KMS-11 (cell line): ENCODE measurements at regions not wholly inside any gene's neighbourhood (a gene's known extent, or its start where the extent isn't known, plus 50 kb on each side); places are given as distances from the start of the nearest gene placed in this dataset.

Source experiments
- H2AFZ ChIP-seq: fragments of 200-600 bp; sonication (generic); 2 replicates; pipeline ENCODE4 v1.6.1; 2016; ENCODE audit warnings: antibody characterized with exemption, mixed run types, low read depth
- H3K27ac ChIP-seq: fragments of 200-600 bp; sonication (generic); 2 replicates; pipeline ENCODE4 v1.6.1; 2016; ENCODE audit warnings: mild to moderate bottlenecking, mixed run types
- H3K27me3 ChIP-seq: fragments of 200-600 bp; sonication (generic); 2 replicates; pipeline ENCODE4 v1.6.1; 2017; ENCODE audit warnings: mild to moderate bottlenecking, low read depth, mixed run types, moderate library complexity; ENCODE audit not compliant: insufficient read depth
- H3K36me3 ChIP-seq: fragments of 200-600 bp; sonication (generic); 2 replicates; pipeline ENCODE4 v1.6.1; 2017; ENCODE audit warnings: mild to moderate bottlenecking, mixed run types; ENCODE audit not compliant: insufficient read depth
- H3K4me1 ChIP-seq: fragments of 200-600 bp; sonication (generic); 2 replicates; pipeline ENCODE4 v1.6.1; 2016; ENCODE audit warnings: mild to moderate bottlenecking, low read depth, mixed run types; ENCODE audit not compliant: poor library complexity, severe bottlenecking
- H3K4me2 ChIP-seq: fragments of 200-600 bp; sonication (generic); 2 replicates; pipeline ENCODE4 v1.7.0; 2016; ENCODE audit warnings: mild to moderate bottlenecking, mixed run types
- H3K4me3 ChIP-seq: fragments of 200-600 bp; sonication (generic); IDR thresholded peaks from 2 replicates; pipeline ENCODE4 v1.6.1; 2017; ENCODE audit warnings: low read depth, low read length, mixed read lengths; ENCODE audit not compliant: insufficient read depth
- H3K79me2 ChIP-seq: fragments of 200-600 bp; sonication (generic); 2 replicates; pipeline ENCODE4 v1.6.1; 2016; ENCODE audit warnings: low read depth, mixed run types; ENCODE audit not compliant: insufficient read depth
- H3K9ac ChIP-seq: fragments of 200-600 bp; sonication (generic); 2 replicates; pipeline ENCODE4 v1.6.1; 2016; ENCODE audit warnings: mild to moderate bottlenecking, mixed run types
- H4K20me1 ChIP-seq: fragments of 200-600 bp; sonication (generic); 2 replicates; pipeline ENCODE4 v1.6.1; 2016; ENCODE audit warnings: mild to moderate bottlenecking, mixed run types; ENCODE audit not compliant: insufficient read depth
- CTCF ChIP-seq: fragments of 200-600 bp; sonication (generic); conservative IDR thresholded peaks from 2 replicates; pipeline ENCODE4 v1.6.1; 2017; ENCODE audit warnings: low read depth, mild to moderate bottlenecking, antibody characterized with exemption, low read length, moderate library complexity, mixed read lengths

DNA sequence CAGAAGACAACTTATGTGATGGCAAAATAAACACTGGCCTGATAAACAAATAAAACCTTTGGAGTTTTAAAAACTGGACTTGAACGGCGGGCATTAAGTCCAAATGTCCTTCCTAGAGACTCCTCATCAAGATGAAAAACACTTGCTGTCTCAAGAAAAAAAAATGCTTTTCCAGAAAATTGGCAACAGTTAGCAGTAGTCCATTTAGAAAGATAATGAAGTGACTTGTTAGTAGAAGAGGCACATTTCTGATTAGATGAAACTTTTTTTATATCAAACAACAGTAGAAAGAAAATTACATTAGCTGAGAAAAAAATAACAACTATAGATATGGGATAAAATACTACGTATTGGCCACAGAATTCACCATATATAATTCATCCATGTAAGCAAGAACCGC is 1750.7 kb upstream of the PCDH20 start:
- no peak overlapping the region for H2AFZ ChIP-seq

DNA sequence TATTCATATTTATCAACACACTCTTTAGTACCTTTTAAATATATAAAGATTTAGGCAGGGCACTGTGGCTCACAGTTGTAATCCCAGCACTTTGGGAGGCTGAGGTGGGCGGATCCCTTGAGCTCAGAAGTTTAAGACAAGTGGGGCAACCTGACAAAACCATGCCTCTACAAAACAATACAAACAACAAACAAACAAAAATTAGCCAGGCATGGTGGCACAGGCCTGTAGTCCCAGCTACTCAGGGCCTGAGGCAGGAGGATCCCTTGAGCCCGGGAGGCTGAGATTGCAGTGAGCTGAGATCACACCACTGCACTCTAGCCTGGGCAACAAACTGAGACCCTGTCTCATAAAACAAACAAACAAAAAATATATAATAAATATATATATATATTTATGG is 1748.3 kb upstream of the PCDH20 start:
- H3K27me3 ChIP-seq, result no peaks in the 10 kb centered on the region
- no peaks in the 10 kb centered on the region for H3K79me2 ChIP-seq
- no peak for TF ChIP-seq CTCF
- H3K27ac ChIP-seq, result no peak overlapping the region
- H3K36me3 ChIP-seq, result no peaks in the 10 kb centered on the region
- no peak overlapping the region for H3K9ac ChIP-seq
- H3K4me3 ChIP-seq, result no peak overlapping the region
- no peaks in the 10 kb centered on the region for H4K20me1 ChIP-seq
- H3K4me2 ChIP-seq, result no peak overlapping the region
- no peak overlapping the region for H2AFZ ChIP-seq
- H3K4me1 ChIP-seq, result no peaks in the 10 kb centered on the region

More for the DNA sequence above, 1750.7 kb upstream of the PCDH20 start:
- no peaks in the 10 kb centered on the region for H3K79me2 ChIP-seq
- no peaks in the 10 kb centered on the region for H3K27me3 ChIP-seq
- no peaks in the 10 kb centered on the region for H3K36me3 ChIP-seq
- H3K27ac ChIP-seq, result no peak overlapping the region
- H3K4me3 ChIP-seq, result no peak overlapping the region
- no peaks in the 10 kb centered on the region for H3K4me1 ChIP-seq
- no peak overlapping the region for H3K9ac ChIP-seq
- no peak overlapping the region for H3K4me2 ChIP-seq
- no peaks in the 10 kb centered on the region for H4K20me1 ChIP-seq
- TF ChIP-seq CTCF, result no peak

GRCh38 chr13:63161219-63161618 is 1745.6 kb upstream of the PCDH20 start:
- Histone ChIP-seq H3K36me3 (no peaks in the 10 kb centered on the region), H3K4me1 (no peaks in the 10 kb centered on the region), H3K79me2 (no peaks in the 10 kb centered on the region), H3K27ac (no peak overlapping the region), H3K27me3 (no peaks in the 10 kb centered on the region), H4K20me1 (no peaks in the 10 kb centered on the region; the same call in 1 of the 2 replicates), H3K4me3 (no peak overlapping the region), H3K4me2 (no peak overlapping the region), H3K9ac (no peak overlapping the region), H2AFZ (no peak overlapping the region)
- no peak for TF ChIP-seq CTCF

GRCh38 chr13:63156816-63157215 is 1741.2 kb upstream of the PCDH20 start:
- Histone ChIP-seq H3K27ac (no peak overlapping the region), H3K27me3 (no peaks in the 10 kb centered on the region), H3K36me3 (no peaks in the 10 kb centered on the region), H2AFZ (no peak overlapping the region), H3K4me1 (no peaks in the 10 kb centered on the region), H3K9ac (no peak overlapping the region), H4K20me1 (no peaks in the 10 kb centered on the region; the same call in 1 of the 2 replicates), H3K4me3 (no peak overlapping the region), H3K79me2 (no peaks in the 10 kb centered on the region), H3K4me2 (no peak overlapping the region)
- TF ChIP-seq CTCF, result no peak
